GM12878 (cell line): ENCODE measurements at regions not wholly inside any gene's neighbourhood (a gene's known extent, or its start where the extent isn't known, plus 50 kb on each side); places are given as distances from the start of the nearest gene placed in this dataset.

Experiments
- ATAC-seq: fragments of 200-7000 bp; cut with Tn5 transposase; 3 replicates; pipeline ENCODE4 v1.9.1; 2020; ENCODE audit warnings: mild to moderate bottlenecking, moderate library complexity
- BruUV-seq: library from RNA; stranded (reverse); fragments of 400-500 nt; replicated peaks from 2 replicates; lab custom pipeline; 2021; lab: Mats Ljungman, UMichigan
- CTCF ChIA-PET: fragments of 300-600 bp; sonication (Branson Sonifier 250); formaldehyde crosslinking; extraction: SDS; loops from one replicate; lab custom pipeline; 2021; ENCODE audit warnings: inconsistent platforms; lab: Yijun Ruan, JAX
- POLR2A ChIA-PET: fragments of 350-600 bp; formaldehyde crosslinking; extraction: SDS; loops from one replicate; lab custom pipeline; 2021; ENCODE audit warnings: inconsistent platforms; lab: Charles Lee
- RAD21 ChIA-PET: fragments of 300-600 bp; sonication (Branson Sonifier 250); formaldehyde crosslinking; loops from one replicate; lab custom pipeline; 2023; ENCODE audit warnings: antibody characterized with exemption; ENCODE audit not compliant: unreplicated experiment; lab: Charles Lee
- SMC1A ChIA-PET: fragments of 300-600 bp; sonication (Branson Sonifier 250); formaldehyde crosslinking; loops from one replicate; lab custom pipeline; 2023; ENCODE audit not compliant: unreplicated experiment, uncharacterized antibody; lab: Charles Lee
- DNase-seq: peaks from one replicate; pipeline ENCODE4 v3.0.0-alpha.2; 2011; ENCODE audit warnings: low read depth, low spot score
- FAIRE-seq: peaks from 3 replicates; lab custom pipeline; 2011; peaks lifted over from hg19 to GRCh38; lab: Jason Lieb, UNC
- H2AFZ ChIP-seq: 2 replicates; pipeline ENCODE4 v1.6.0; 2011; ENCODE audit warnings: low read depth, low read length, control low read depth; ENCODE audit not compliant: control insufficient read depth
- H3K27ac ChIP-seq: 2 replicates; pipeline ENCODE4 v1.5.1; 2011; ENCODE audit warnings: control low read depth; ENCODE audit not compliant: control insufficient read depth, insufficient read depth
- H3K27me3 ChIP-seq, 2 experiments: replicated peaks in 1 of 2; 2 replicates each; pipeline versions ENCODE4 v1.6.0 to v1.6.1; 2011; ENCODE audit warnings: low read length in 1 of 2; ENCODE audit not compliant: control insufficient read depth in 2 of 2, insufficient read depth in 2 of 2
- H3K36me3 ChIP-seq, 2 experiments: 2 replicates each; pipeline ENCODE4 v1.5.1; 2011; ENCODE audit warnings: low read length in 1 of 2; ENCODE audit not compliant: control insufficient read depth in 2 of 2, insufficient read depth in 2 of 2
- H3K4me1 ChIP-seq: 2 replicates; pipeline ENCODE4 v1.6.1; 2011; ENCODE audit warnings: mild to moderate bottlenecking, low read length, moderate library complexity, mixed read lengths; ENCODE audit not compliant: control insufficient read depth, insufficient read depth
- H3K4me2 ChIP-seq: 2 replicates; pipeline ENCODE4 v1.6.0; 2011; ENCODE audit warnings: control low read depth; ENCODE audit not compliant: control insufficient read depth, insufficient read depth
- H3K4me3 ChIP-seq: fragments of 200-600 bp; sonication (generic); 2 replicates; pipeline ENCODE4 v1.5.1; 2016
- H3K79me2 ChIP-seq: 2 replicates; pipeline ENCODE4 v1.6.0; 2011; ENCODE audit warnings: low read length; ENCODE audit not compliant: control insufficient read depth, insufficient read depth
- H3K9ac ChIP-seq: 2 replicates; pipeline ENCODE4 v1.8.0; 2011; ENCODE audit warnings: low read length, control low read depth, mixed read lengths; ENCODE audit not compliant: control insufficient read depth, insufficient read depth
- H3K9me3 ChIP-seq: replicated peaks from 3 replicates; pipeline ENCODE4 v1.5.1; 2011; ENCODE audit warnings: mild to moderate bottlenecking, low read length; ENCODE audit not compliant: control insufficient read depth, insufficient read depth
- H4K20me1 ChIP-seq: 2 replicates; pipeline ENCODE4 v1.6.0; 2011; ENCODE audit not compliant: control insufficient read depth, insufficient read depth
- CHD1 ChIP-seq: IDR thresholded peaks from 2 replicates; pipeline ENCODE4 v1.6.1; 2012; ENCODE audit warnings: low read depth, low read length, improper control_type of control experiment
- E2F8 ChIP-seq: fragments of 450-650 bp; IDR thresholded peaks from 2 replicates; pipeline ENCODE4 v1.6.1; 2018; ENCODE audit warnings: mild to moderate bottlenecking, low read depth, moderate library complexity; ENCODE audit not compliant: partially characterized antibody
- IKZF2 ChIP-seq, 2 experiments: fragments of 450-650 bp; IDR thresholded peaks; 2 replicates each; pipeline ENCODE4 v1.6.1; 2017; ENCODE audit warnings: mild to moderate bottlenecking in 2 of 2, moderate library complexity in 2 of 2
- MEF2A ChIP-seq: IDR thresholded peaks from 2 replicates; pipeline ENCODE4 v1.6.1; 2011; ENCODE audit warnings: low read depth, mild to moderate bottlenecking, low read length, moderate library complexity; ENCODE audit not compliant: insufficient read depth
- RCOR1 ChIP-seq: conservative IDR thresholded peaks from 2 replicates; pipeline ENCODE4 v1.6.1; 2012; ENCODE audit warnings: low read depth, low read length, improper control_type of control experiment
- SP1 ChIP-seq: IDR thresholded peaks from one replicate; pipeline ENCODE4 v1.6.1; 2011; ENCODE audit warnings: low read depth, low read length
- SRF ChIP-seq, 2 experiments: IDR thresholded peaks; 2 replicates each; pipeline ENCODE4 v1.6.1; 2011; ENCODE audit warnings: low read depth in 2 of 2, low read length in 2 of 2, mild to moderate bottlenecking in 1 of 2, moderate library complexity in 1 of 2
- STAT1 ChIP-seq: fragments of 450-650 bp; conservative IDR thresholded peaks from 2 replicates; pipeline ENCODE4 v1.6.1; 2014; ENCODE audit warnings: antibody characterized with exemption, mild to moderate bottlenecking
- ZBED1 ChIP-seq: IDR thresholded peaks from 2 replicates; pipeline ENCODE4 v1.6.1; 2016; ENCODE audit warnings: borderline replicate concordance
- ZNF622 ChIP-seq: fragments of 450-650 bp; IDR thresholded peaks from 2 replicates; pipeline ENCODE4 v1.6.1; 2017; ENCODE audit warnings: mild to moderate bottlenecking, inconsistent platforms
- ZZZ3 ChIP-seq: IDR thresholded peaks from 2 replicates; pipeline ENCODE4 v1.6.1; 2011; ENCODE audit warnings: low read depth; ENCODE audit not compliant: control insufficient read depth, insufficient read length
- WGBS: methylation state at CpG from one replicate; pipeline ENCODE4 v1.1.6; 2016; ENCODE audit warnings: low lambda C conversion rate; ENCODE audit not compliant: insufficient replicate concordance, insufficient coverage; ENCODE audit errors: missing lambda C conversion rate; 5-methylcytosine and 5-hydroxymethylcytosine counted together
- in situ Hi-C: fragments of 300-500 bp; cut with MboI; formaldehyde crosslinking; loops from 9 replicates; pipeline ENCODE4 v1.14.3; 2018; ENCODE audit warnings: mixed read lengths
- intact Hi-C: fragments of 100-400 bp; cut with micrococcal nuclease; formaldehyde crosslinking; loops from one replicate; pipeline ENCODE4 v1.14.2; 2022; ENCODE audit not compliant: unreplicated experiment
- TF ChIP-seq, protein P1 (sequence below): IDR thresholded peaks from 2 replicates; pipeline ENCODE4 v1.6.1; 2012; ENCODE audit warnings: low read depth, low read length, improper control_type of control experiment
- TF ChIP-seq, protein P2 (sequence below): fragments of 150-350 bp; IDR thresholded peaks from 2 replicates; pipeline ENCODE4 v1.6.1; 2016; ENCODE audit warnings: low read depth, low read length

DNA sequence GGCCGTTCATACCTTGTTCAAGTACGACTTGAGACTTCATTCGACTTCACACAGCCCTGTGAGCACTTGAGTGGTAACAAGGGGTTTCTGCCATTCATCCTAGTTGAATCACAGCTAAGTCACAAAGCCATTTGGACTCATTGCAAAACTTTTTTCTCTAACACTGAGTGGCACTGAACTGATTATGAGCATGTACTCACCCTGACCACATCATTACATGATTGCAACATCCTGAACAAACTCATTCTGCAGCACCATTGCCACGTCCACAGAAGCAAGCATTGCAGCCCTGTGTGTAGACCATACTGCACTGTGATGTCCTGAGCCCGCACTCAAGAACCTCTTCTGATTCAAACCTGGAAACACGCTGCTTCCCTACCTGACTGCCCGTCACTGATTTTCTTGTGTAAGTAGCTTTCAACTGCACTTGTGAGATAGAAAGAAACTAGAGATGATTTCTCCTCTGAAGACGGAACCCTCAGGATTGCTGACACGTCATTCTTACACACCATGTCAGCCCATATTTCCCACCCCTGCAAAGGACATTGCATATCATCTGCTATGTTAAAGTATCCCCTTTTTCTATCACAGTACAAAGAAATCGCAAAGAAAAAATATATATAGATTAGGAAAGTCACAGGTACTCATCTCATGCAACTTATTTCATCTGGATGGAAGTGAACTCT is 81.6 kb downstream of the C6orf118 start:
- no peak overlapping the region for H2AFZ ChIP-seq
- no peak for TF ChIP-seq MEF2A
- TF ChIP-seq, protein P1, sequence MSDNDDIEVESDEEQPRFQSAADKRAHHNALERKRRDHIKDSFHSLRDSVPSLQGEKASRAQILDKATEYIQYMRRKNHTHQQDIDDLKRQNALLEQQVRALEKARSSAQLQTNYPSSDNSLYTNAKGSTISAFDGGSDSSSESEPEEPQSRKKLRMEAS = no peak
- no peak for TF ChIP-seq STAT1
- no peak for TF ChIP-seq ZNF622
- TF ChIP-seq RCOR1 = no peak
- TF ChIP-seq CHD1 = no peak
- no peak for TF ChIP-seq ZBED1
- TF ChIP-seq ZZZ3 = no peak
- TF ChIP-seq, all 136 proteins: peak for 0
- Histone ChIP-seq H3K4me3 (no peak overlapping the region), H3K9ac (no peak overlapping the region), H3K4me2 (no peak overlapping the region), H3K36me3 (no peaks in the 10 kb centered on the region), H3K27ac (no peak overlapping the region), H3K79me2 (no peaks in the 10 kb centered on the region), H3K9me3 (no peaks in the 10 kb centered on the region), H3K27me3 (no peaks in the 10 kb centered on the region), H4K20me1 (no peaks in the 10 kb centered on the region), H3K4me1 (no peaks in the 10 kb centered on the region)
- ChIA-PET CTCF (no interaction called here), SMC1A (no interaction called here), POLR2A (no interaction called here), RAD21 (no interaction called here)
- in situ Hi-C loops (no loop called here), intact Hi-C loops (no loop called here)
- DNase-seq (no peak), FAIRE-seq (no peak), ATAC-seq (no peak)
- no TSS peak for BruUV-seq
- 22% methylated on average over 10 of the region's 10 CpGs for WGBS

DNA sequence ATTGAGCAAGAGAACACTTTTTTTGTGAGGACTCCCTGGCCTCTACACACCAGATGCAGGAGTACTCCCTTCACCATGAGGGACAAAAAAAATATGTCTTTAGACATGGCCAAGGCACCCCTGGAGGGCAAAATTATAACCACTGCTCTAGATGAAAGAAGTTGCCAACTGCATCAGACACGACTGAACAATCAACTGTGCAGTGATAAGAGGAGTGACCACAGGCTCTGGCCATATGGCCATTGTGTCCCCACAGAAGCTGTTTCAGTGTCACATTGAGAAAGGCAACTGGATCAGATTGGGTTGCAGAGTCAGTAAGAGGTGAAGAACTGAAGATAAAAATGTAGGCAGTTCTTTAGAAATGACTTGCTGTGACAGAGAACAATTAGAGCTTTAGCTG is 85.7 kb downstream of the C6orf118 start:
- no peak for FAIRE-seq
- BruUV-seq = no TSS peak
- TF ChIP-seq SRF (IDR thresholded peaks at IDR 0.05; ENCODE audit: low read depth in 2 of 2, low read length in 2 of 2) (no peak), SP1 (no peak), E2F8 (no peak), IKZF2 (IDR thresholded peaks at IDR 0.05) (no peak)
- TF ChIP-seq, protein P2, sequence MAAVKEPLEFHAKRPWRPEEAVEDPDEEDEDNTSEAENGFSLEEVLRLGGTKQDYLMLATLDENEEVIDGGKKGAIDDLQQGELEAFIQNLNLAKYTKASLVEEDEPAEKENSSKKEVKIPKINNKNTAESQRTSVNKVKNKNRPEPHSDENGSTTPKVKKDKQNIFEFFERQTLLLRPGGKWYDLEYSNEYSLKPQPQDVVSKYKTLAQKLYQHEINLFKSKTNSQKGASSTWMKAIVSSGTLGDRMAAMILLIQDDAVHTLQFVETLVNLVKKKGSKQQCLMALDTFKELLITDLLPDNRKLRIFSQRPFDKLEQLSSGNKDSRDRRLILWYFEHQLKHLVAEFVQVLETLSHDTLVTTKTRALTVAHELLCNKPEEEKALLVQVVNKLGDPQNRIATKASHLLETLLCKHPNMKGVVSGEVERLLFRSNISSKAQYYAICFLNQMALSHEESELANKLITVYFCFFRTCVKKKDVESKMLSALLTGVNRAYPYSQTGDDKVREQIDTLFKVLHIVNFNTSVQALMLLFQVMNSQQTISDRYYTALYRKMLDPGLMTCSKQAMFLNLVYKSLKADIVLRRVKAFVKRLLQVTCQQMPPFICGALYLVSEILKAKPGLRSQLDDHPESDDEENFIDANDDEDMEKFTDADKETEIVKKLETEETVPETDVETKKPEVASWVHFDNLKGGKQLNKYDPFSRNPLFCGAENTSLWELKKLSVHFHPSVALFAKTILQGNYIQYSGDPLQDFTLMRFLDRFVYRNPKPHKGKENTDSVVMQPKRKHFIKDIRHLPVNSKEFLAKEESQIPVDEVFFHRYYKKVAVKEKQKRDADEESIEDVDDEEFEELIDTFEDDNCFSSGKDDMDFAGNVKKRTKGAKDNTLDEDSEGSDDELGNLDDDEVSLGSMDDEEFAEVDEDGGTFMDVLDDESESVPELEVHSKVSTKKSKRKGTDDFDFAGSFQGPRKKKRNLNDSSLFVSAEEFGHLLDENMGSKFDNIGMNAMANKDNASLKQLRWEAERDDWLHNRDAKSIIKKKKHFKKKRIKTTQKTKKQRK = no peak

More for the DNA sequence above, 85.7 kb downstream of the C6orf118 start:
- Histone ChIP-seq H4K20me1 (no peaks in the 10 kb centered on the region), H3K9me3 (no peaks in the 10 kb centered on the region), H2AFZ (no peak overlapping the region), H3K4me1 (no peaks in the 10 kb centered on the region), H3K36me3 (no peaks in the 10 kb centered on the region), H3K27ac (no peak overlapping the region), H3K27me3 (no peaks in the 10 kb centered on the region), H3K9ac (no peak overlapping the region), H3K4me2 (no peak overlapping the region), H3K4me3 (no peak overlapping the region), H3K79me2 (no peaks in the 10 kb centered on the region)
- SMC1A ChIA-PET = no interaction called here
- in situ Hi-C loops (no loop called here), intact Hi-C loops (no loop called here)
- POLR2A ChIA-PET = no interaction called here
- CTCF ChIA-PET = no interaction called here
- DNase-seq (no peak), ATAC-seq (no peak)
- WGBS = 0% methylated on average over 1 of the region's 1 CpG
- RAD21 ChIA-PET = no interaction called here
